C4-2B (cell line): ENCODE measurements at regions not wholly inside any gene's neighbourhood (a gene's known extent, or its start where the extent isn't known, plus 50 kb on each side); places are given as distances from the start of the nearest gene placed in this dataset.

ENCODE experiments used
- ZFX ChIP-seq: fragments of 450-650 bp; IDR thresholded peaks from 2 replicates; pipeline ENCODE4 v1.6.1; 2017
- TF ChIP-seq, protein P1 (sequence below): fragments of 450-650 bp; conservative IDR thresholded peaks from 2 replicates; pipeline ENCODE4 v1.5.1; 2017; ENCODE audit warnings: mild to moderate bottlenecking

DNA sequence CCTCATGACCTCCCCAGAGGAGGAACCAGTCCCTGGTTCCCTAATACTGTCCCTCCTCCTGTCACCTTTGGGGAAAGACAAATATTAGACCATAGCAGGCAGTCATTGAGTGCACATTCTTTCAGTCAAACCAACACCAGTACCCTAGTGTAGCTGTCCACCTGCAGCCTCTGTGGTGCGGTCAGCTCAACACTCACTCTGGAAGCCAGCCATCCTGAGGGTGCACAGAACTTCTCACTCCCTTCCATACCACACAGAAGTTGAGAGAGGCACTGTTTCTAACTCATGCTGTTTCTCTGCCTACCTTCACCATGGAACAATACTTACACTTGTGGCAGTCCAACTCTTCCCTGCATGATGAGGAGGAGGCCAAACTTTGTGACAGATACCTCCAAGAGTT, 175.6 kb upstream of the FOXN2 start:
- TF ChIP-seq, protein P1, sequence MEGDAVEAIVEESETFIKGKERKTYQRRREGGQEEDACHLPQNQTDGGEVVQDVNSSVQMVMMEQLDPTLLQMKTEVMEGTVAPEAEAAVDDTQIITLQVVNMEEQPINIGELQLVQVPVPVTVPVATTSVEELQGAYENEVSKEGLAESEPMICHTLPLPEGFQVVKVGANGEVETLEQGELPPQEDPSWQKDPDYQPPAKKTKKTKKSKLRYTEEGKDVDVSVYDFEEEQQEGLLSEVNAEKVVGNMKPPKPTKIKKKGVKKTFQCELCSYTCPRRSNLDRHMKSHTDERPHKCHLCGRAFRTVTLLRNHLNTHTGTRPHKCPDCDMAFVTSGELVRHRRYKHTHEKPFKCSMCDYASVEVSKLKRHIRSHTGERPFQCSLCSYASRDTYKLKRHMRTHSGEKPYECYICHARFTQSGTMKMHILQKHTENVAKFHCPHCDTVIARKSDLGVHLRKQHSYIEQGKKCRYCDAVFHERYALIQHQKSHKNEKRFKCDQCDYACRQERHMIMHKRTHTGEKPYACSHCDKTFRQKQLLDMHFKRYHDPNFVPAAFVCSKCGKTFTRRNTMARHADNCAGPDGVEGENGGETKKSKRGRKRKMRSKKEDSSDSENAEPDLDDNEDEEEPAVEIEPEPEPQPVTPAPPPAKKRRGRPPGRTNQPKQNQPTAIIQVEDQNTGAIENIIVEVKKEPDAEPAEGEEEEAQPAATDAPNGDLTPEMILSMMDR, result no peak
- no peak for TF ChIP-seq ZFX
